RWPE2 (cell line): ENCODE measurements at regions not wholly inside any gene's neighbourhood (a gene's known extent, or its start where the extent isn't known, plus 50 kb on each side); places are given as distances from the start of the nearest gene placed in this dataset.
"Not testable (repeated sequence)": the region's sequence is repeated elsewhere in the genome, so short reads cannot be mapped to it uniquely, and the experiment has no call there.

Source experiments
- ATAC-seq: fragments of 200-7000 bp; cut with Tn5 transposase; 3 replicates; pipeline ENCODE4 v1.9.1; 2021; ENCODE audit warnings: low read depth
- DNase-seq: peaks from one replicate; pipeline ENCODE4 v3.0.0-alpha.2; 2020; ENCODE audit warnings: low spot score
- H3K27ac ChIP-seq: fragments of 450-650 bp; 2 replicates; pipeline ENCODE4 v1.5.1; 2017; ENCODE audit warnings: mild to moderate bottlenecking; ENCODE audit not compliant: poor library complexity, severe bottlenecking
- H3K27me3 ChIP-seq: fragments of 250-450 bp; sonication (Bioruptor Pico); 2 replicates; pipeline ENCODE4 v1.5.1; 2021; ENCODE audit warnings: mild to moderate bottlenecking, moderate library complexity; ENCODE audit not compliant: insufficient read depth, poor library complexity, severe bottlenecking
- H3K36me3 ChIP-seq: fragments of 250-450 bp; sonication (Bioruptor Pico); 2 replicates; pipeline ENCODE4 v1.5.1; 2020; ENCODE audit warnings: low read depth, mild to moderate bottlenecking, moderate library complexity
- H3K4me1 ChIP-seq: fragments of 250-450 bp; sonication (Bioruptor Pico); 2 replicates; pipeline ENCODE4 v1.5.1; 2021; ENCODE audit warnings: mild to moderate bottlenecking, moderate library complexity; ENCODE audit not compliant: insufficient read depth, poor library complexity, severe bottlenecking
- H3K4me3 ChIP-seq: fragments of 250-450 bp; sonication (Bioruptor Pico); 2 replicates; pipeline ENCODE4 v1.5.1; 2021; ENCODE audit warnings: mild to moderate bottlenecking, moderate library complexity; ENCODE audit not compliant: severe bottlenecking
- H3K9me3 ChIP-seq: fragments of 250-450 bp; sonication (Bioruptor Pico); 2 replicates; pipeline ENCODE4 v1.5.1; 2021; ENCODE audit warnings: mild to moderate bottlenecking, moderate library complexity; ENCODE audit not compliant: severe bottlenecking
- TF ChIP-seq, protein P1 (sequence below): fragments of 450-650 bp; IDR thresholded peaks from one replicate; pipeline ENCODE4 v1.5.1; 2017; ENCODE audit warnings: mild to moderate bottlenecking, moderate library complexity; ENCODE audit not compliant: poor library complexity, severe bottlenecking

DNA sequence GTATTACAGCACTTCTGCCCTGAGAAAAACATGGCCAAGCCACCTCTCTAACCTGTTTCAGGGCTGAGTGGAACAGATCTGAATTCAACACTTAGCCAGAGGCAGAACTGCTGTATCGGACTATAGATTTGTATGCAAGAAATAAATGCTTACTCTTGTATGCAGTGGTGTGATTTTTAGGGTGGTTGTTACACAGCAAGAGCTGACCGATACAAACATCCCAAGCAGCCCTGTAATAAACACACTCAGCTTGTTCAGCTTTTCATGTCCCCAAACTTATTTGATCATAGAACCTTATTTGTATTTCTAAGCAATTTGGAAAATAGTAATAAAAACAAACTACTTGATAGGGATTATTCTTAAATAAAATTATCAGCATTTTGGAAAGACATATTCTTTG lies 84.9 kb upstream of the RPH3AL start:
- H3K27me3 ChIP-seq, result no peaks in the 10 kb centered on the region
- no peak for ATAC-seq
- H3K4me1 ChIP-seq, result no peaks in the 10 kb centered on the region
- no peak overlapping the region for H3K27ac ChIP-seq
- H3K9me3 ChIP-seq, result peaks cover 2% of the 10 kb centered on the region
- DNase-seq, result no peak
- no peaks in the 10 kb centered on the region for H3K36me3 ChIP-seq
- no peak overlapping the region for H3K4me3 ChIP-seq
- TF ChIP-seq, protein P1, sequence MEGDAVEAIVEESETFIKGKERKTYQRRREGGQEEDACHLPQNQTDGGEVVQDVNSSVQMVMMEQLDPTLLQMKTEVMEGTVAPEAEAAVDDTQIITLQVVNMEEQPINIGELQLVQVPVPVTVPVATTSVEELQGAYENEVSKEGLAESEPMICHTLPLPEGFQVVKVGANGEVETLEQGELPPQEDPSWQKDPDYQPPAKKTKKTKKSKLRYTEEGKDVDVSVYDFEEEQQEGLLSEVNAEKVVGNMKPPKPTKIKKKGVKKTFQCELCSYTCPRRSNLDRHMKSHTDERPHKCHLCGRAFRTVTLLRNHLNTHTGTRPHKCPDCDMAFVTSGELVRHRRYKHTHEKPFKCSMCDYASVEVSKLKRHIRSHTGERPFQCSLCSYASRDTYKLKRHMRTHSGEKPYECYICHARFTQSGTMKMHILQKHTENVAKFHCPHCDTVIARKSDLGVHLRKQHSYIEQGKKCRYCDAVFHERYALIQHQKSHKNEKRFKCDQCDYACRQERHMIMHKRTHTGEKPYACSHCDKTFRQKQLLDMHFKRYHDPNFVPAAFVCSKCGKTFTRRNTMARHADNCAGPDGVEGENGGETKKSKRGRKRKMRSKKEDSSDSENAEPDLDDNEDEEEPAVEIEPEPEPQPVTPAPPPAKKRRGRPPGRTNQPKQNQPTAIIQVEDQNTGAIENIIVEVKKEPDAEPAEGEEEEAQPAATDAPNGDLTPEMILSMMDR, result no peak

DNA sequence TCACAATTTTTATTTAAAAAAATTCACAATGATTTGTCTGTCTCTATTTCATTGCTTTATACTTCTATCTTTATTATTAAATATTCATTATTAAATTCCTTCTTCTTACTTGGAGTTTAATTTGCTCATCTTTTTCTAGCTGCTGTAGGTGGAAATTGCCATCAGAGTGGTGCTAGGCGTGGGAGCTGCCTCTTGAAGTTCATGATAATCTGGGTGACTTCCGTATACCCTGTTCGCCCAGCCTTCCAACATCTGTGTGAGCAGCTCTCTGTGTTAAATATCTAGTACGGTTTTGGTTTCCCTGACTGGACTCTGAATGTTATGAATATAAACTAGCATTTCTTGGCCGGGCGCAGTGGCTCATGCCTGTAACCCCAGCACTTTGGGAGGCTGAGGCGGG lies 84.0 kb upstream of the RPH3AL start:
- ATAC-seq (no peak), DNase-seq (no peak)
- H3K27ac ChIP-seq, result no peak overlapping the region
- no peaks in the 10 kb centered on the region for H3K27me3 ChIP-seq
- H3K36me3 ChIP-seq, result no peaks in the 10 kb centered on the region
- no peaks in the 10 kb centered on the region for H3K4me1 ChIP-seq
- peaks cover 2% of the 10 kb centered on the region for H3K9me3 ChIP-seq
- no peak overlapping the region for H3K4me3 ChIP-seq
- TF ChIP-seq, protein P1, result no peak

DNA sequence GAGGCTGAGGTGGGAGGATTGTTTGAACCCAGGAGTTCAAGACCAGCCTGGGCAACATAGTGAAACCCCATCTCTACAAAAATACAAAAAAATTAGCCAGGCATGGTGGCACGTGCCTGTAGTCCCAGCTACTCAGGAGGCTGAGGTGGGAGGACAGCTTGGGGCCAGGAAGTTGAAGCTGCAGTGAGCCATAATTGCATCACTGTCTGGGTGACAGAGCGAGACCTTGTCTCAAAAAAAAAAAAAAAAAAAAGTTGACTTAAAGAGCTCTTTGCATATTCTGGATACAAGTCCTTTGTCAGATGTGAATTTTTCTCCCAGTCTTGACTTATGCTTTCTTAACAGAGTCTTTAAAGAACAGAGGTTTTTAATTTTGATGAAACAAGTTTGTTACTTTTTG lies 79.9 kb upstream of the RPH3AL start:
- not testable (repeated sequence) for DNase-seq, H3K4me1 ChIP-seq, H3K27me3 ChIP-seq, H3K36me3 ChIP-seq, H3K27ac ChIP-seq, H3K4me3 ChIP-seq, ATAC-seq, H3K9me3 ChIP-seq

DNA sequence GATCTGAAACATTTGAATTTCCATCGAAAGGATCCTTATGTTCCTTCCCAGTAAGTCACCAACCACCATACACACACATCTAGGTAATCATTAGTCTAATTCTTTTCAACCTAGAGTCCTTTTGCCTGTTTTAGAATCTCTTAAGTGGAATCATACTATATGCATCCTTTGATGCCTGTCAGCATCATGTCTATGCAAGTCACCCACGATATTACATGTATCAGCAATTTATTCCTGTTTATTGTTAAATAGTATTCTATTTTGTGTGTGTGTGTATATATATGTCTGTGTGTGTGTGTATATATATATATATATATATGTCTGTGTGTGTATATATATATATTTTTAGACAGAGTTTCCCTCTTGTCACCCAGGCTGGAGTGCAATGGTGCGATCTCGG lies 78.9 kb upstream of the RPH3AL start:
- Histone ChIP-seq H3K4me3 (no peak overlapping the region), H3K36me3 (no peaks in the 10 kb centered on the region), H3K27me3 (no peaks in the 10 kb centered on the region), H3K9me3 (peaks cover 2% of the 10 kb centered on the region), H3K27ac (no peak overlapping the region), H3K4me1 (no peaks in the 10 kb centered on the region)
- no peak for ATAC-seq
- no peak for DNase-seq
- TF ChIP-seq, protein P1, result no peak

DNA sequence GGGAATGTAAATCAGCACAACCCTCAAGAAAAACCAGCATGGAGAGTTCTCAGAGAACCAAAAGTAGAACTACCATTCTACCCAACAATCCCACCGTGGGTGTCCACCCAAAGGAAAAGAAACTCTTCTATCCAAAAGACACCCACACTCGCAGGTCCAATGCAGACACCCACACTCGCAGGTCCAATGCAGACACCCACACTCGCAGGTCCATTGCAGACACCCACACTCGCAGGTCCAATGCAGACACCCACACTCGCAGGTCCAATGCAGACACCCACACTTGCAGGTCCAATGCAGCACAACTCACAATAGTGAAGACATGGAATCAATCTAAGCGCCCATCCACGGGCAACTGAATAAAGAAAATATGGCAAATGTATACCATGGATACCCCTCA lies 77.0 kb upstream of the RPH3AL start:
- Histone ChIP-seq H3K36me3 (no peaks in the 10 kb centered on the region), H3K27me3 (no peaks in the 10 kb centered on the region)

More for the DNA sequence above, 77.0 kb upstream of the RPH3AL start:
- TF ChIP-seq, protein P1, result no peak
- ATAC-seq (no peak), DNase-seq (no peak)
- Histone ChIP-seq H3K27ac (no peak overlapping the region), H3K9me3 (no peaks in the 10 kb centered on the region), H3K4me1 (no peaks in the 10 kb centered on the region), H3K4me3 (no peak overlapping the region)
